Calu3 (cell line): ENCODE measurements at regions not wholly inside any gene's neighbourhood (a gene's known extent, or its start where the extent isn't known, plus 50 kb on each side); places are given as distances from the start of the nearest gene placed in this dataset.

ENCODE experiments used
- BruUV-seq: library from RNA; stranded (reverse); fragments of 400-500 nt; replicated peaks from 2 replicates; lab custom pipeline; 2021; lab: Mats Ljungman, UMichigan
- CTCF ChIA-PET: fragments of 300-600 bp; sonication (Branson Sonifier 250); formaldehyde crosslinking; loops from one replicate; lab custom pipeline; 2022; ENCODE audit warnings: antibody characterized with exemption; lab: Charles Lee
- DNase-seq: peaks from one replicate; pipeline ENCODE4 v3.0.0; 2022
- H3K27ac Mint-ChIP-seq: one replicate; pipeline ENCODE4 v1.8.0; 2022; ENCODE audit warnings: mixed read lengths; ENCODE audit not compliant: unreplicated experiment
- H3K27me3 Mint-ChIP-seq: one replicate; pipeline ENCODE4 v1.8.0; 2022; ENCODE audit warnings: mixed read lengths; ENCODE audit not compliant: unreplicated experiment
- H3K36me3 Mint-ChIP-seq: one replicate; pipeline ENCODE4 v1.8.0; 2022; ENCODE audit warnings: mild to moderate bottlenecking, moderate library complexity, mixed read lengths; ENCODE audit not compliant: insufficient read depth, unreplicated experiment
- H3K4me1 Mint-ChIP-seq: one replicate; pipeline ENCODE4 v1.8.0; 2022; ENCODE audit warnings: mild to moderate bottlenecking, low read depth, mixed read lengths; ENCODE audit not compliant: unreplicated experiment
- H3K4me3 Mint-ChIP-seq: one replicate; pipeline ENCODE4 v1.8.0; 2022; ENCODE audit warnings: mild to moderate bottlenecking, low read depth, moderate library complexity, mixed read lengths; ENCODE audit not compliant: unreplicated experiment
- H3K9me3 Mint-ChIP-seq: one replicate; pipeline ENCODE4 v1.8.0; 2022; ENCODE audit warnings: low read depth, mixed read lengths; ENCODE audit not compliant: unreplicated experiment
- intact Hi-C: fragments of 100-400 bp; cut with micrococcal nuclease; formaldehyde crosslinking; loops from one replicate; pipeline ENCODE4 v1.10.0; 2022; ENCODE audit not compliant: unreplicated experiment
- TF ChIP-seq, protein P1 (sequence below): fragments of 200-600 bp; IDR thresholded peaks from one replicate; pipeline ENCODE4 v1.8.0; 2022; ENCODE audit warnings: antibody characterized with exemption; ENCODE audit not compliant: unreplicated experiment

DNA sequence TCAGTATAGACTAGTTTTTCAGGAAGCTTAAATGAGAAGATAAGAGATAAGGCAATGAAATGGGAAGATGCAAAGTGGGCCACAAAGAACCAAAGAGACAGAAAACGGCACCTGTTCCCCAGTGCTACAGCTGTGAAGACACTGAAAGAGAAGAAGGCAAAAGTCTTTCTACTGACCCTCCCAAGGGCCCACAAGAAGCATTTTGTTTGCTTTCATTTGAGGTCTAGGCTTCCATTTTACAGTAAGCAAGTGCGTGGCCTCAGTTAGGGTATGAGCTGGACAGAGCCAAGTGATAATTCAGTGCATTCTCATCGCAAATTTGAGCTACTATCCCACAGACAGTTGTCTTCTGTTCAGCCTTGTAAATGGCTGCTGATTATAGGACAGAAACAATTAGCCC lies 53.4 kb upstream of the STK17B start:
- Mint-ChIP-seq H3K4me3 (no peak overlapping the region), H3K27ac (no peak overlapping the region), H3K4me1 (peaks cover 9% of the 10 kb centered on the region), H3K9me3 (peaks cover 3% of the 10 kb centered on the region), H3K27me3 (no peaks in the 10 kb centered on the region), H3K36me3 (no peaks in the 10 kb centered on the region)
- CTCF ChIA-PET, result no interaction called here
- intact Hi-C loops, result no loop called here
- DNase-seq, result no peak
- no TSS peak for BruUV-seq
- TF ChIP-seq, protein P1, sequence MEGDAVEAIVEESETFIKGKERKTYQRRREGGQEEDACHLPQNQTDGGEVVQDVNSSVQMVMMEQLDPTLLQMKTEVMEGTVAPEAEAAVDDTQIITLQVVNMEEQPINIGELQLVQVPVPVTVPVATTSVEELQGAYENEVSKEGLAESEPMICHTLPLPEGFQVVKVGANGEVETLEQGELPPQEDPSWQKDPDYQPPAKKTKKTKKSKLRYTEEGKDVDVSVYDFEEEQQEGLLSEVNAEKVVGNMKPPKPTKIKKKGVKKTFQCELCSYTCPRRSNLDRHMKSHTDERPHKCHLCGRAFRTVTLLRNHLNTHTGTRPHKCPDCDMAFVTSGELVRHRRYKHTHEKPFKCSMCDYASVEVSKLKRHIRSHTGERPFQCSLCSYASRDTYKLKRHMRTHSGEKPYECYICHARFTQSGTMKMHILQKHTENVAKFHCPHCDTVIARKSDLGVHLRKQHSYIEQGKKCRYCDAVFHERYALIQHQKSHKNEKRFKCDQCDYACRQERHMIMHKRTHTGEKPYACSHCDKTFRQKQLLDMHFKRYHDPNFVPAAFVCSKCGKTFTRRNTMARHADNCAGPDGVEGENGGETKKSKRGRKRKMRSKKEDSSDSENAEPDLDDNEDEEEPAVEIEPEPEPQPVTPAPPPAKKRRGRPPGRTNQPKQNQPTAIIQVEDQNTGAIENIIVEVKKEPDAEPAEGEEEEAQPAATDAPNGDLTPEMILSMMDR, result no peak

GRCh38 chr2:196225213-196225612 lies 53.8 kb upstream of the STK17B start:
- Mint-ChIP-seq H3K36me3 (no peaks in the 10 kb centered on the region), H3K27ac (no peak overlapping the region), H3K9me3 (peaks cover 3% of the 10 kb centered on the region), H3K4me3 (no peak overlapping the region), H3K27me3 (no peaks in the 10 kb centered on the region), H3K4me1 (peaks cover 9% of the 10 kb centered on the region)
- CTCF ChIA-PET, result no interaction called here
- no peak for DNase-seq
- TF ChIP-seq, protein P1, result no peak
- no TSS peak for BruUV-seq
- intact Hi-C loops, result no loop called here

DNA sequence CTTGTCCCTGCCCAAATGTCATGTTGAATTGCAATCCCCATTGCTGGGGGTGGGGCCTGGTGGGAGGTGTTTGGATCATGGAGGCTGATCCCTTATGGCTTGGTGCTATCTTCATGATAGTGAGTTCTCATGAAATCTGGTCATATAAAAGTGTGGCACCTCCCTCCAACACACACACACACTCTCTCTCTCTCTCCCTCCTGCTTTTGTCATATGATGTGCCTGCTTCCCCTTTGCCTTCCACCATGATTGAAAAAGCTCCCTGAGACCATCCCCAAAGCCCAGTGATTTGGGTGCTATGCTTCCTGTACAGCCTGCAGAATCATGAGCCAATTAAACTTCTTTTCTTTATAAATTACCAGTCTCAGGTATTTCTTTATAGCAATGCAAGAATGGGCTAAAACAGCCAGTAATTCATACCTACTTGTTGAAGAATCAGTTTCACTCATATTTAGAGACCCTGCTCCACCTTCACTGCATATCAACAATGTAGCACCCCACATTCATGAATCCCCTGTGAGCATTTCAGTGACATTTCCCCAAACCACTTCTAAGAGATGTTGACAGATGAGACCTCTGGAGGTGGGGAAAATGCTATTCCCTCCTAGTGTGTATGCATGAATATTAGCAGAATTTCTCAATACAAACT lies 54.8 kb upstream of the STK17B start:
- H3K27ac Mint-ChIP-seq, result no peak overlapping the region
- peaks cover 9% of the 10 kb centered on the region for H3K4me1 Mint-ChIP-seq
- DNase-seq, result no peak
- BruUV-seq, result no TSS peak
- H3K4me3 Mint-ChIP-seq, result no peak overlapping the region
- TF ChIP-seq, protein P1, result no peak
- CTCF ChIA-PET, result no interaction called here
- H3K27me3 Mint-ChIP-seq, result no peaks in the 10 kb centered on the region
- peaks cover 3% of the 10 kb centered on the region for H3K9me3 Mint-ChIP-seq
- intact Hi-C loops, result no loop called here
- no peaks in the 10 kb centered on the region for H3K36me3 Mint-ChIP-seq

GRCh38 chr2:196226707-196227065 lies 55.3 kb upstream of the STK17B start:
- H3K4me3 Mint-ChIP-seq, result no peak overlapping the region
- no peaks in the 10 kb centered on the region for H3K36me3 Mint-ChIP-seq
- intact Hi-C loops, result no loop called here
- no TSS peak for BruUV-seq
- H3K27me3 Mint-ChIP-seq, result no peaks in the 10 kb centered on the region
- peaks cover 3% of the 10 kb centered on the region for H3K9me3 Mint-ChIP-seq
- H3K4me1 Mint-ChIP-seq, result peaks cover 9% of the 10 kb centered on the region
- CTCF ChIA-PET, result no interaction called here
- TF ChIP-seq, protein P1, result no peak
- no peak overlapping the region for H3K27ac Mint-ChIP-seq
- no peak for DNase-seq
